GM21717 (cell line): ENCODE measurements at regions not wholly inside any gene's neighbourhood (a gene's known extent, or its start where the extent isn't known, plus 50 kb on each side); places are given as distances from the start of the nearest gene placed in this dataset.

ENCODE experiments used
- ATAC-seq: cut with Tn5 transposase; IDR thresholded peaks from one replicate; pipeline ENCODE4 v1.9.1; 2021; ENCODE audit warnings: mild to moderate bottlenecking, moderate library complexity; ENCODE audit not compliant: unreplicated experiment

DNA sequence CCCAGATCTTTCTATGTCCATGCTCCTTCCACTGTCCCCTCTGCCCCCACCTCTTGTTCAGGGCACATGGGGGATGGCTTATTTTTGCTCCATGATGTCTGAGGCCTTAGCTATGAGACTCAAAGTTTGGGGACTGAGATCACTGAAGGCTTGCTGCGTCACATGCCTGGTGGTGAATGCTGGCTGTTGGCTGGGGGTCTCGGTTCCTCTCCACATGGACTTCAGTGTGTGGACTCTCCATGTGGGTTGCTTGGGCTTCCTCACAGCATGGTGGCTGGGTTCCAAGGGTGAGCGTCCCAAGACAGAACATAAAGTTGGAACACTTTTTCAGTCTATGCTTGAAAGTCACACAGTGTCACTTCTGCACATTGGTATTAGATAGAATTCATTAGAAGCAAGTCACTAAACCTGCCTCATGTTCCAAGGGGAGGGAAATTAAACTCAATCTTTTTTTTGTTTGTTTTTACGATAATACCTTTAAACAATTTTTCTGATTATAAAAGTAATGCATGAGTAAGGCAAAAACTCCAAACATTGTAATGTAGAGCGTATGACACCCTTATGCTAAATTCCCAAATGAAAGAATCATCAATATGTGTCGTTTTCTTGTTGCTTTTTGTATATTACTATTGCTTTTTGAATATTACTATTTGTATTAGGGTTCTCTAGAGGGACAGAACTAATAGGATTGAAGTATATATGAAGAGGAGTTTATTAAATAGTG is 111.7 kb downstream of the MYCN start:
- no peak for ATAC-seq

DNA sequence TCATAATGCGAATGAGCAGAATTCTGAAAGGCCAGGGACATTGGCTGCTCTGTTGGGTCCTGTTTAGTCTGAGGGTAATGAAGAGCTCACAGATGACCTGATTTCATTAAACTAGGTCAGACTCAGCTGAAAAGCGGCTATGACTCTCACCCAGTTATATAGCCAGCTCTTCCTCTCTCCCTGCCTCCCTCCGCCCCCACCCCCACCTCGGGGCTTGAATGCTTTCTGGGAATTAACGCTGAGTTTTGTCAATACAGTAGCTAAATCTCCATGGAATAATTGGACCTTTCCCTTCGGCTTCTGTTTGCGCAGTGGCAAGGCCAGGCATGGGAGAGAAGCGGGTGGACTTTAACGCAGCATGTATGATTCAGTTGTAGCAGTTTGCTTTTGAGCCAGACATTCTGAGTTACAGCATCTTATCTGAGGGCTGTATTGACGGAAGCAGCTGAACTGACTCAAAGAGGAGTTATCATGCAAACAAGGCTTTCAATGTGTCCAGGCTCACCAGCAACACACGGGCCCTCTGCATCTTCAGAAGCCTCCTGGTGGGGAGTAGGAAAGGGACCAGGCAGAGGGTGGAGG is 110.6 kb downstream of the MYCN start:
- ATAC-seq = no peak

DNA sequence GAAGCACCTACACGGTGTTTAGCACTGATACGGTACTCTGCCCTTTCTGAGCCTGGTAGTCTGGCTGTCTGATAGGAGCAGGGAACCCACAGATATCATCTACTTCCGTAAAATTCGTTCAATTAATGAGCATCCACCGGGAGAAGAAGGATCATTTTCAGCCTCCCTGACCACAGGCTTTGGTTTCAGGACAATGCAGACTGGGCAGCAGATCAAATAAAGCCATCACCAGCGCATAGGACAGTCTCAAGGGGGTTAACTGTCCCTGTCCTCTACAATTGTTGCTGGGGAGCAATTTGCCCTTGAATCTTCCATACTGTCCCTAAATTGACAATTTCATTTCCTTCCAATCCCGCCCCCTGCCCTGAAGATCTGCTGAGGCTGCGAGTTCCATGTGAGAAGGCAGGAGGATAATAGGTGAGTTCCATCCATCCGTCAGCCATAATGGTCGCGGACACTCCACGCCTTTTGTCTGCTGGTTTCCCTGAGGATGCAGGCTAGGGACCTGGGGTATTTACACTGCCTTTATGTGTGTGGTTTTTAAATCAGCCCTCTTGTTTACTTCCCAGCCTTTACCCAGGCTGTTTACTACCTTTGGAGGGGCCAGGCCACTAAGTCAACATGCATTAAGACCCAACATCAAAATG is 110.0 kb downstream of the MYCN start:
- ATAC-seq = no peak

DNA sequence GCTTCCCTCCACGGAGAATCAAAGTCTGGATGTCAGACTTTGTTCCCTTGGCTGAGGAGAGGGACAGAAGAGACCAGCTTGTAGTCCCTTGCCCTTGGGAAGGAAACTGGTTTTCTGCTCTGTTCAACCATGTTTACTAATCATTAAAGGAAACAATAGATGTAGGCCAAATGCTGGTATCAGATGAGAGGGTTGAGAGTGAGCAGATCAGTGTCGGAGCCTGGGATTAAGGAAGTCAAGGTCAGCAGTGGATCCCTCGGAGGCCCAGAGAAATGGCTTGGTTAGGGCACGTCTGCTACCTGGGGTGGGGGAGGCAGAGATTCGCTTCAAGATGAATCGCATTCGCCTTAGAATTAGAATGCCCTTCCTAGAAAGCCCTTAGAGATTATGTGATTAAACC is 109.1 kb downstream of the MYCN start:
- no peak for ATAC-seq

DNA sequence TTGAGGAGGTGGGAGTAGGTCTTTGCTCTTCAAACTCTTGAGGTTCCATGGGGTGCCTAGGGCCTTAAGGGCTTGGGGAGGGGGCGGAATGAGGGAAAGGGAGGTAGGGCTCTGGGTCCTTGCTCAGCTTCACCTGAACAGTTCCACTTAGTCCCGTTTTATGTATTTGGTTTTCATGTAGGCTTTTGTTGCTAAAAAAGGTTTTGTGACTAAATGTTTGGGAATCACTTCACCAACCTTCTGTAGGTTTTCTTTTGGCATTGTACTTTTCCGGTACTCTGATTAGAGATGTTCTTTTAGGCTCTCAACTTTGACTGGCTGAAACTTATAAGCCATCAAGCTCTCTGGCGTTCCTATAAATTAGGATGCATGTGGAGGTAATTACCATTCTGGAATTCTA is 108.1 kb downstream of the MYCN start:
- ATAC-seq = no peak

DNA sequence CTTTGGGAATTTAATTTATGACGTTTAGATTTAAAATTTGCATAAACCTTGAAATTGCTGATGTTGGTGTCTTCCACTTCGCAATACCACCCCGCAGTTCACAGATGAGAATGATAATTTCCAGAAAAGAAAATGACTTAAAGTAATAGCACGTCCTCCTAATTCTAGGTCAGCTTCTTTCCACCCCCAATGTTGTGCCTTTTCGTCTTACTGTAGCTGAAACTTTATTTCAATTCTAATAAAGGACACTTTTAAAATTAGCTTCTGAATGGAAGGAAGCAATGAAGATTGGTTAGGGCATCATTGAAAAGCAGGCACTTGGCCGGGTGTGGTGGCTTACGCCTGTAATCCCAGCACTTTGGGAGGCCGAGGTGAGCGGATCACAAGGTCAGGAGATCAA is 107.4 kb downstream of the MYCN start:
- no peak for ATAC-seq

DNA sequence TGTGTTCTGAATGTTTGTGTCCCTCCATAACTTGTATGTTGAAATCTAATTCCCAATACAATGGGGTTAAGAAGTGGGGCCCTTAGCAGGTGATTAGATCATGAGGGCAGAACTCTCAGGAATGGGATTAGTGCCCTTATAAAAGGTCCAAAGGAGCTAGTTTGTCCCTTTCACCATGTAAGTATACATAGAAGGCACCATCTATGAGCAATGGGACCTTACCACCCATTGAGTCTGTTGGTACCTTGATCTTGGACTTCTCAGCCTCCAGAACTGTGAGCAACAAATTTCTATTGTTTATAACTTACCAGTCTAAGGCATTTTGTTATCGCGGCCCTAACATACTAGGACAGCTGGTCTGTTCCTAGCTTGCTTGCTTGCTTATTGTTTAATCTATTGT is 106.3 kb downstream of the MYCN start:
- no peak for ATAC-seq

DNA sequence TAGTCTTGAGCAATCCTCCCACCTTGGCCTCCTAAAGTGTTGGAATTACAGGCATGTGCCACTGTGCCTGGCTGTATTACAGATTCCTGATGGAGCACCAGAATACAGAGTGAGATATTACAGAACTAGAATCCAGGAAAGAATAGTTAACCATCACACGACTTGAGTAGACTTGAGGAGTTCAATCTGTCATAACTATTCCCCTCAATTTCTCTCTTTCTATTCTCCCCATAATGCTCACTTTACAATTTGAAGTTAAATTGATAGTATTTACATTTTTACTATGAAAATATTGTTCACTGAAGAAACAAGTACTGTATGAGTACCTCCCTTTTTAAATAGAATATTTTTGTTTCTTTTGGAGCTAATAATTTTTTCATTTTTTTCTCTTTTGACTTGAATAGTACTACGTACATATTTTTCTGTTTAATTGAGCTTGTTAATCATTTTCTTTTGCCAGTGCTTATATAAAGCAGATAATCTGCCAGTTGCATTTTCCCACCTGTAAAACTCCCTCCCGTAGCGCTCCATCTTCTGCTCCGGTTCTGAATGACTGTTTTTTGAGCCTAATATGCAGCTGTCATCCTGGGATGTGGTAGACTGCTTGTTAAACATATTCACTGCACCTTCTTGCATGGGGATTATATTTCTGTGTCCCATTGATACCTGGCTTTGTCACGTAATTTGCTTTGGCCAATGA is 105.5 kb downstream of the MYCN start:
- no peak for ATAC-seq

DNA sequence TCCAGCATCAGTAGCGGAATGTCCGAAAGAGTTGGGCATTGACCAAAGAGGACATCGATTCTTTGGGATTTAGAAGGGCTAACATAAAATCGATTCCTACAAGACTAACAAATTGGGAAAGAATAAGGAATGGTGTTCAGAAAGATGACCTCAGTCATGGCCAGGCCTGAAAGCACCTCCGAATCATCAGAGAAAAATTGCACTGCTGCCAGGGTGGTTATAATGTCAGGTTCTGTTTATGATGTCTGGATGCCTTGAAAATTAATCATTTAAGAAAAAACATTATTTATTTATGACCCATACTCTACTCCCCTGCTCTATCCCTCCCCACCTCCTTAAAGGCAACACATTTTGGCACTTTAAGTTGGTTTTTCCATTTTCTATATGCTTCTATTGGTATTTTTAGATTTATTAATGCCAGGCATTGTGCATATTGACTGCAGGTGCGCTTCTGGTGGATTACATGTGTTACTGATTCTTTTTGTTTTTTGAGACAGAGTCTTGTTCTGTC is 104.7 kb downstream of the MYCN start:
- ATAC-seq = no peak

DNA sequence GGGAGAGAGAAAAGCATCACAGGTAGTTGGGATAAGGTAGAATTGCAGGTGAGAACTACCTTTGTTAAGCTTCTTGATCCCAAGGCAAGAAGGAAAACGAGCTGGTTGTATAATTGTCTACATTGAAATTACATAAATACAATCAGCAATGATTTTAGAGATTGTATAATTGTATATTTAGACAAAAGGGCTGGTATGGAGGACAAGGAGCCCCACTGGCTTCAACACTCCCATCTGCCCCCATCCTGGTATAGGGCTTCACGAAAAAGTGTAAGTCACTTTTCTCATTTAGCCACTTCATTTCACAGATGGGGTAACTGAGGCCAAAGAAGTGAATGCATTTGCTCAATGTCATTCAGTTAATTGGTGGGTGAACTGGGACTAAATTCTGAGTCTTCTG is 103.3 kb downstream of the MYCN start:
- no peak for ATAC-seq

DNA sequence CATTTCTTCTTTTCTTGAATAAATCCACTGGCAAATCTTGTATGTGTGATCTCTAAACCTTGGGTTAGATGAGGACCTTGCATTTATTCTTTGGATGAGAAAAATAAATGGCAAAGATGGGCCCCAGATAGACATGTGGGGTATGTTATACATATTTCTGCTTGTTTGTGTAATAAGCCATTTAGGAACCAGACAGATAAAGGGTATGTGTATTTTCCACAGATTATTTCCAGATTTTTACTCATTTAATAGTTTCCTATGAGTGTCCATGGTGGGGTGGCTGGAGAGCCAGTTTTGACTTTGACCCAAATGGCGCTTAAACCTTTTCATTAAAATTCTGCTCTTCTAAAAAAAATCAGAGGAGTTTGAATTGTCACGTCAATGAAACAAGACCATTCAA is 102.8 kb downstream of the MYCN start:
- ATAC-seq = no peak

DNA sequence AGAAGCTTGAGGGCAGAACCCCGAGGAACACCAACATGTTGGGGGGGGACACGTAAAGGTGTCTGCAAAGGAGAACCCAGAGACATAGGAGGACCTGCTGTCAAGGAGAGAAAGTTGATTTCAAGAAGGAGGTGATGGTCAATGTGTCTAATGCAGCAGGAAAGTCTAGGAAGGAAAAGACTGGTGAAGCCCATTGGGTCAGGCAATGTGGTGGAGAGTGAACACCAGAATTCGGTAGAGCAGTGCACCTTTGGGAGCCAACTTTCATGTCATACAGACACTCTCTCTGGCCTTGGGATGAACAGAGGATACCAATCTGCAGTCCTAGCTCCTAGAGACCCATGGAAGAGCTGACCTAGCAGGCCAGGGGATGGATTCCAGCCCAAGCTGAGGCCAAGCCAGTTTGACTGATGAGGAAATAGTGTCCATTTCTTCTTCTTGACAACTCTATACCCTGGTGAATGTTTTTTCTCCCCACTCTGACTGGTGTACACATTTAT is 101.9 kb downstream of the MYCN start:
- ATAC-seq = no peak

DNA sequence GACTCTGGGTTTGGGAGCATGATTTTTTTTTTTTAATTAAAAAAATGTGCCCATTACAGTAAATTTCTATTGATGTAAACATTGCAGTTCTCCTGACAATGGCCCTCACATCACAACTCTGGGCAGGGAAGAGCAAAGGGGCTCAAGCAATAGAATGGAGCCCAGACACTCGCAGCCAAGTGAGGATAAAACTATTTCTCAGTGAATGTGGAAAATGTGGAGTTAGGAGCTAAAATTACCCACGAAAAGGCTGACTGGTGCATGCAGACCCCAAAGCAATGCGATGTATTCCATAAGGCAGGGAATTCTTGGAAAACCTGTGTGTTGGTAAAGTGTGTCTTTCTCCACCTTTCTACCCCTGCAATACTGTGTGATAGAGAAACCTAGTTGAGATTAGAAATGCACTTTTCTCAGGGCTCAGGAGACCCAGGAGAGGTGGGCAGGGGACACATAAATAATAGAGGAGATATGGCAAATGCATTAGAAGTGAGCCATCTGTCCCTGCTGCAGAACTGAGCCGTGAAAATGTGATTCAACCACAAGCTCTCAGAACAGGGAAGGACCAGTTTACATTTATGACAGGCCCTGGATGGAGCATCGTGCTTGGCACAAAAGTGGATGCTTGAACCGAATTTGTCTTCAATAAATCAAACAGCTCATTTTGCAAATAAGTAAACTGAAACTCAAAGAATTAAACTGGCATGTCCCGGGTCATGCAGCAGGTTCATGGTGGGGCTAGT is 100.1 kb downstream of the MYCN start:
- no peak for ATAC-seq

DNA sequence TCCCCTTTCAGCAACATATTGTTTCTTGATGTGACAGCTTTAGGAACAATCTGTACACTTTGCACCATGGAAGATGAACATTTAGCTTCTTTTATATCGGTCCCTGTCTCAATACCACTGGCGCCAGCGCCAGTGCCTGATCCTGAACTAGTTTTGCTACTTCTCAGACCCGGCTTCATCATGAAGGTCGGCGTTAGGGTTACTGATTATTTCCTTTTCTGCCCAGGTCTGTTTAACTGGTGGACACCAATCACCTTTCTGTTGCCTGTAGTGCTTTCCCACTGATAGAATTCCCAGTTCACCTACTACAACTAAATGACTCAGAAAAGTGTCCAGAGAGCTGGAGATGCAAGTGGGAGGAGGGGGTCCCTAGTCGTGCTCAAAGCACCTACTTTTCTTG is 99.5 kb downstream of the MYCN start:
- no peak for ATAC-seq

DNA sequence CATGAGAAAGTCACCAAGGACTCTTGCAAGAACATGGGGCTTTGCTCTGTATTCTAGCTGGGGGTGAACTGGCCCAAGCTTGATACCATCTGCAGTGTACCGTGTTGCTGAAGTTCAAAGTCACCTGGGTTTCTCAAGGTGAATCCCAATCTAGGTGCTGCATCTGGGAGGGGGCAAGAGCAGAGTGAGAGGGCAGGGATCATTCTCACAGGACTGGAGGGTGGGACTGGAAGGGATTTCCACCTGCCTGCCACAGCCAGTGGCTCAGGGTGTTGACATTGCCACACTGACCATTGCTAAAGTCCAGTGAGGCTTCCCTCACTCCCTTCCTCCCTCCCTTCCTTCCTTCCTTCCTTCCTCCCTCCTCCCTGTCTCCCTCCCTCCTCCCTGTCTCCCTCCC is 98.7 kb downstream of the MYCN start:
- ATAC-seq = no peak

DNA sequence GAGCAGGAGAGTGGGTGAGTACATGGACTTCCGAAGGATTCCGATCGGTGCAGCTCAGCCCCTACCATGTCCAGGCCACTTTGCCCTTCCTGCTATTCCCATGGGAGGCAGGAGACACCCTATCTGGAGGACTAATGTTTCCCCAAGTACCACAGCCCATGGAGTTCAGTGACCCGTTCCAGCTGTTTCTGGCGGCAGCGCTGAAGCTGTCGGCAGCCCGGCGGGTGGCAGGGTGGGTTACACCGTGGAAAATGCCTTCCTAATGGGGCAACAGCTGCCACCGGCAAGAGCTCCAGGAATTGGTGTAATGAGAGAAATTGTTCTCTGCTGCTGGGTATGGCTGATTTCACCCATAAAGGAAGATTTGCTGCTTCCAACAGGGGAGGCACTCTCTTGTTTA is 98.3 kb downstream of the MYCN start:
- ATAC-seq = no peak

DNA sequence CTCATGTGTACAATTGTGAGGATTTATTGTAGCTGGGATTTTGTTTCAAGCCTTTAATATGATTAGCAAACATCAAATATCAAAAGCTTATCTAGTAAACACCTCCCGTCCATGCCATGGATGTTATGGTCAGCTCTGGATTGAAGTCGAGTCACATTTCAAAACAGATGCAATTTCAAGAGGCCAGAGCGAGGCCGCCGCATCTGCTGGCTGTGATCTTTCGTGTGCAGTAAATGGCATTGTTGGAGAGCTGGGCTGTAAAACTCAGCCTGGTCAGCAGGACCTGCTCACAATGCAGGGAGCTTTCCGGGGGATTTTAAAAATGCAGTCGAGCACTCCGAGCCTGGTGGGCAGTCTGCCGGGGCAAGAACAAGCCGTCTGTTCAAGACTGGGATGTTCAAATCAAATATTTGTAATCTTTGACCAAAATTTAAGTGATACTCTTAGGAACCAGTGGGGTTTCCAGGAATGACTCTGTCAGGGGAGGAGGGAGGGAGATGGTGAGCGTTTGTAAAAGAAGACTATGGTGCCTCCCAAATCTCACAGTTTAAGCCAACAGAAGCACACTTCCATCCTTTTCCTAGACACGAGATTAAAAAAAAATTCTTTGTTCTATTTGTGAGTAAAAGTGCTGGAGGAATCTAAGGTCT is 97.6 kb downstream of the MYCN start:
- no peak for ATAC-seq

DNA sequence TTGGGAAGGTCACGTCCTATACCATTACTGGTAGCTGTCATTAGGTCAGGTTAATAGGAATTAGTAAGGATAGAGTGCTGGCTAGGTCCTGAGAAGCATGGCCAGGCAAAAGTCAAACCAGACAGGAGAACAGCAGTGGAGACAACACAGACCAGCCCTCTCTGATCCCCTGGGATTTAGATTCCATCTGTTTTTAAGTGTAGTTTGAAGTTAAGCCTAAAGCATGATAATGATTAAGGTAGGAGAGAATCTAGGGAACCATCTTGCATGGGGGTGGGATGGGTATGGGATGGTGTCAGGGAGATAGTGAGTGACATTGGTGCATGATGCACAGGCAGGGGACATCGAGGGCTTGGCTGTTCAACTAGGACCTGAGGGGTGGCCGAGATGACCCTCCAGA is 96.6 kb downstream of the MYCN start:
- no peak for ATAC-seq

DNA sequence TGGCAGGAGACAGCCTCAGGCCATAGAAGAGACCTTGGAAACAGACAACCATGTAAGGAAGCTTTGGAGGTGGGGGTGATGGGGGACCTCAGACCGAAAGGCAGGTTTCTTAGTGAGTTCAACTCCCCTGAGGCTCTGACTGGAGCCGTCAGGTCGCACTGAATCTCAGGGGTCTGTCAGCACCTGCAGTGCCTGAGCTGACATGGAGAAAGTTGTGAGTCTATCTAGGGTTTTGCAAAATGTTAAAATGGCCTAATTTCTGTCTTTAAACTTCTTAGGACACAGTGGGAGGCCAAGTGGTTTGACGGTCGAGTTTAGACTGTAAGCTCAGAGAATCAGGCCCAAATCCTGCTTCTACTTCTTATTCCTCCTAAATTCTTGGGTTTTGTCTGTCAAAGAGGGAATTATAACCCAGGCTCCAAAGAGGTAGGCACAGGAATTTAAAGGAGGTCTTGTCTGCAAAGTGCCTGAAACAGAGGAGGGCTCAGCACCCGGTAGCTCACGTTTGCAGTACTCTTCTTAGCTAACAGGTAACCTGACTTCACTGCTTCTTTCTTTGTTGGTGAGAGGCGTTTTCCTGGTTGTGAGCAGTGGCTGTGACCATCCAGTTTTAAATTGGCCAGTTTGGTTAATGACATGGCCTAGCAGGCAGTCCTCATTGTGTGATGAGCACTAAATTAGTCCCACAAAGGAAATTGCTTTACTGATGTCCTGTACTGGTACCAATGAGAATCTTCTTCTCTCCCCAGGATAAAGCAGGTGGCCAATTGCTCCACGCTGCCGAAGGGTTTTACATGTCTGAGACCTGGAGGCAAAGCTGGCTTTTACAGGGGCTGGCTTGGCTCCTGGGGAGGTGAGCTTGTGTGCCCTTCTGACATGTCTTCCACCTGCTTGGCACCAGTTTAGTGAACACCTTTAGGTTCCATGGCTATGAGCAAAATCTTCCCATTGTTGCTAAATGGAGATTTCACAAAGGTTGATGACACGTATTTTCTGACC is 95.7 kb downstream of the MYCN start:
- ATAC-seq = no peak
